ENCODE measurements at regions not wholly inside any gene's neighbourhood (a gene's known extent, or its start where the extent isn't known, plus 50 kb on each side); places are given as distances from the start of the nearest gene placed in this dataset.
"Not testable (repeated sequence)": the region's sequence is repeated elsewhere in the genome, so short reads cannot be mapped to it uniquely, and the experiment has no call there.

DNA sequence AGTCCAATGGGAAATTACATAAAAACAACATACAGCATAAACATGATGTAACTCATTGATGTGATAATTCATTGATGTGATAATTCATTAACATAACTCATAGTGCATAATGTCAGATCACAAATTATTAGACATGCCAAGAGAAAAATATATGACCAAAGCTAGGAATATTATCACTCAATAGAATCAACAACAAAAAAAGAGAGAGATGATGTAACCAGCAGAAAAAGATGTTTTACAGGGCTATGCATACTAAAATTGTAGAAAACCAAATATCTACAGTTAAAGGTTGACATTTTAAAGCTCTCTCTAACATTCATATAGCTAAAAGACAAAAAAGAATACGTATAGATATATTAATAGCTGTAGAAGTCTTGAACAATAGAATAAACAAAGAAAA lies 1067.2 kb upstream of the ADGRB3 start:
- intact Hi-C loops (cut with DNase I), result no loop called here
- no peak for DNase-seq (ENCODE audit: low spot score)

DNA sequence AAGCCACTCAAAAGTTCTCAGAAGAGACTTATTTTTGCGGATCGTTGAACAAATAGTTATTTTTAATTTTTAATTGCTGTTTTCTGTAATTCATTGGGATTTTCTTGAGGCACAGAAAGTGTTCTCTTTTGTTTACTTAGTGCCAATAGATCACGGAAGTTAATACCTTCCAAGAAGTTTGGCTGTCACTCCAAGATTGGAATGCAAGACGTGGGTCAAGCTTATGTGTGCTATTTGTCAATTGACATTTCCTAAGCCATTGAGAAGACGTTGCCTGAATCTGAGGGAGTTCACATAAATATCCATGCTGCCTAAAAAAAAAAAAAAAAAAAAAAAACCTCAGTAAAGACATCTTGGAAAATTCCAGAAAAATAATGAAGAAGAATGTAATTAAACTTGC lies 1071.4 kb upstream of the ADGRB3 start:
- intact Hi-C loops (cut with DNase I), result no loop called here
- no peak for DNase-seq (ENCODE audit: low spot score)

DNA sequence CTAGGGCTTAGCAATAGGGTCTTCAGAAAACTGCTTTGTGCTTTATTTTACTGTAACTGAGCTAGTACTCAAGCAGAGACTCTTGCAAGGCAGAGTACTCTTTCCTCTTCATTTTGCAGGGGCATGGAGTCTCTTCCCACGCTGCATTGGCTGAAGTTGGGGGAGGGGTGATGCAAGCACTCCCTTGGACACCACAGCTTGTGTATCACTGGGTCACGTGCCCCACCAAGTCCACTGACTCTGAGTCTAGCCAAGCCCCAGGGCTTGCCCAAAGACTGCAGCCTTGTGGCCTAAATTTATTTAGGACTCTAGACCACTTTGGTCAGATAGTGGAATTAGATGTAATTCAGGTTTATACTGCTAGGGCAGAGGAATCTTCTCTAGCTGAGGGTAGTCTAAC lies 1075.0 kb upstream of the ADGRB3 start:
- no peak for DNase-seq (ENCODE audit: low spot score)
- intact Hi-C loops (cut with DNase I), result no loop called here

DNA sequence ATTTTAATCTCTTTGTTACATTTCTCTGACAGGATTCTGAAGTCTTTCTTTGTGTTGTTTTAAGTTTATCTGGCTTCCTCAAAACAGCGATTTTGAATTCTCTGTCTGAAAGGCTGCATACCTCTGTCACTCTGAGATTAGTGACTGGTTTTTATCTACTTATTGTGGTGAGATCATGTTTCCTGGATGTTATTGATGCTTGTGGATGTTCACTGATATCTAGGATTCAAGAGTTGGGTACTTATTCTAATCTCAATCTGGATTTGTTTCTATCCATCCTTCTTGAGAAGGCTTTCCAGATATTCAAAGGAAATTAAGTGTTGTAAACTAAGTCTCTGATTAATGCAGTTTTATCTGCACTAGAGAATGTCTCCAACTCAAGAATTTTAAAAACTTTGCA lies 1076.1 kb upstream of the ADGRB3 start:
- intact Hi-C loops (cut with DNase I), result no loop called here
- no peak for DNase-seq (ENCODE audit: low spot score)

DNA sequence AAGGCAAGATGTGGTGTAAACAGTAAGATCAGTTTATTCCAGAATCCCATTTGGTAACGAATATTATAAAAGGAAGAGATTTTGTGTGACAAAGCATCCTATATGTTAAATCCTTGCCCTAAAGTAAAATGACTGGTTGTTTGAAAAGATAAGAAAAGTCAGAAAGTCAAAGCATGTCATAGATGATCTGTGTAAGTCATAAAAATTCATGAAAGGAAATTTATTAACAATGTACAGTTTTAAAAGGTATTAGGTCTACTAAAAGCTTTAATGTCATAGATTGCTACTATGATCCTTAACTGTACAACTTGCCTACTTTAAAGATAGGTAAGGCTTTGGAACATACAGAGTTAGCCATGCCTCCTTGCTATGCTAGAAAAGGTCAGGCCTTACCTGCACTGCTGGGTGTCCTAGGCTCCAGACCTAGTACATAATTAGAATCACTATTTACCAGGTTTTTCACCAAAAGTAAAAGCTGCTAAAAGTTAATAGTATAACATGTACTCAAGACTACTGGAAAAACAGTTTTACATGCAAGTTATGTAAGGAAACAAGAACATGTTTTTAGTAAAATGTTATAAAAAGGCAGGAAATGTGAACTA lies 1090.1 kb upstream of the ADGRB3 start:
- DNase-seq (ENCODE audit: low spot score), result no peak
- intact Hi-C loops (cut with DNase I), result no loop called here

DNA sequence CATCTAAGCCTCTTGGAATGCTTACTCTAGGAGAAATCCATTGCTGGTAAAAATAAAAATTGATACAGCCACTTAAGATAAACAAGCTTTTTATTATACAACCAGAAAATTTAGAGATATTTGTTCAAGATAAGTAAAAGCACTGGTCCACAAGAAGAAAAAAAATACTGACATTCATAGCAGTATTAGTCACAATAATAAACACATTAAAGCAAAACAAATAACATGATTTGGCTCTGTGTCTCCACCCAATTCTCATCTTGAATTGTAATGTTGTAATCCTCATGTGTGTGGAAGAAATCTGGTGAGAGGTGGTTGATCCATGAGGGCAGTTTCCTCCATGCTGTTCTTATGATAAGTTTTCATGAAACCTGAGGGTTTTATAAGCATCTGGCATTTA lies 1093.5 kb upstream of the ADGRB3 start:
- no peak for DNase-seq (ENCODE audit: low spot score)

DNA sequence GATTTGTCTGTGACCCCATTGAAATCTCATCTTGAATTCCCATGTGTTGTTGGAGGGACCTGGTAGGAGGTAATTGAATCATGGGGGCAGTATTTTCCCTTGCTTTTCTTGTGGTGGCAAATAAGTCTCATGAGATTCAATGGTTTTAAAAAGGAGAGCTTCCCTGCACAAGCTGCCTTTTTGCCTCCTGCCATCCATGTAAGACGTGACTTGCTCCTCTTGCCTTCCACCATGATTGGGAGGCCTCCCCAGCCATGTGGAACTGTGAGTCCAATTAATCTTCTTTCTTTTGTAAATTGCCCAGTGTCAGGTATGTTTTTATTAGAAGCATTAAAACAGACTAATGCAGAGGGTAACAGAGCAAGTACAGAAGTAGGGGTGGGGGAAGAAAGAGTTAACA lies 1097.0 kb upstream of the ADGRB3 start:
- intact Hi-C loops (cut with DNase I), result no loop called here
- no peak for DNase-seq (ENCODE audit: low spot score)

More for the DNA sequence above, 1093.5 kb upstream of the ADGRB3 start:
- intact Hi-C loops (cut with DNase I), result no loop called here

DNA sequence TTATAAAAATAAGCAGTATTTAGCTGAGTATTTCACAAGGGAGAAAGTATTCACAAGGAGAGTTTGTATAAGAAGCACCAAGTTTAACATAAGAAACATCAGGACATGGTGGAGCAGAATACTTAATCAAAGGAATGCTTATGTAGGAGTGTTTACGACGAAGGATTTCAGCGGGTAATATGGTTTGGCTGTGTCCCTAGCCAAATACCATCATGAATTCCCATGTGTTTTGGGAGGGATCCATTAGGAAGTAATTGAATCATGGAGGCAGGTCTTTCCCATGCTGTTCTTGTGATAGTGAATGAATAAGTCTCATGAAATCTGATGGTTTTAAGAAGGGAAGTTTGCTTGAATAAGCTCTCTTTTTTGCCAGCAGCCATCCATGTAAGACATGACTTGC lies 1099.1 kb upstream of the ADGRB3 start:
- DNase-seq (ENCODE audit: low spot score), result no peak
- intact Hi-C loops (cut with DNase I), result no loop called here

DNA sequence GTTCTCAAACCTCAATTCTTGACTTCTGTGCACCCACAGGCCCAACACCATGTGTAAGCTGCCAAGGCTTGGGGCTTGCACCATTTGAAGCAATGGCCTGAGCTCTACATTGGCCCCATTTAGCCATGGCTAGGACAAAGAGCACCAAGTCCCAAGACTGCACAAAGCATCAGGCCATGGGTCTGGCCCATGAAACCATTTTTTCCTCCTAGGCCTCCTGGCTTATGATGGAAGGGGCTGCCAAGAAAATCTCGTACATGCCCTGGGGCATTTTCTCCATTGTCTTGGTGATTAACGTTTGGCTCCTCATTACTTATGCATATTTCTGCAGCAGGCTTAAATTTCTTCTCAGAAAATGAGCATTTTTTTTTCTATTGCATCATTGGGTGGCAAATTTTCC lies 1128.7 kb upstream of the ADGRB3 start:
- intact Hi-C loops (cut with DNase I), result no loop called here

DNA sequence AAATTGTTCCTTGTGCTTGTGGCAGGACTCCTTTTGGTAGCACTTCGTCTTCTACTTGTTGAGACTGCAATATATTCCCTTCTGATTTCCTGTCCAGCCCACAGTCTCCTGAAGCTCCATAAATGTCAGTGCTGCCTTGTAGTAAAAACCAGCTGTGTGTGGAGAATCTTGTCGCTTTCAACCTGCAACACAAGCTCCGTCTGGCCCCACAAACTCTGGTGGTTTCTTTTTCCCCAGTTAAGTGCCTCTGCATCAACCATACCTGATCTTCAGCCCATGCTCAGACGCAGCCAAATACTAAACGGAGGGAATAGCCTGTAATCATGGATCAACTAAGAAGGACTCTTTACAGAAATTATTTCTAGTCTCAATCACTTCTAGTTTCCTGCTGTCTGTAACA lies 1133.3 kb upstream of the ADGRB3 start:
- intact Hi-C loops (cut with DNase I), result no loop called here
- no peak for DNase-seq (ENCODE audit: low spot score)

More for the DNA sequence above, 1128.7 kb upstream of the ADGRB3 start:
- peak; percentile 55 for DNase-seq (ENCODE audit: low spot score)

DNA sequence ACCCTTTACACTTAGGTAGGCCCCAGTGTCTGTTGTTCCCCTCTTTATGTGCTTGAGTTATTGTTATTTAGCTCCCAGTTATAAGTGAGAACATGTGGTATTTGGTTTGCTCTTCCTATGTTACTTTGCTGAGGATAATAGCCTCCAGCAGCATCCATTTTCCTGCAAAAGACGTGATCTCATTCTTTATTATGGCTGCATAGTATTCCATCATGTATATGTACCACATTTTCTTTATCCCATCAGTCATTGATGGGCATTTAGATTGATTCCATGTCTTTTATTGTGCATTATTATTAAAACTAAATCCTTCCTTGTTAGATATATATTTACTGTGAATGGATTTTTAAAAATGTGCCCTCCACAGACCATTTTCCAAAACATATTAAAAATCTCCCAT lies 1137.3 kb upstream of the ADGRB3 start:
- DNase-seq (ENCODE audit: low spot score), result no peak
- intact Hi-C loops (cut with DNase I), result no loop called here

DNA sequence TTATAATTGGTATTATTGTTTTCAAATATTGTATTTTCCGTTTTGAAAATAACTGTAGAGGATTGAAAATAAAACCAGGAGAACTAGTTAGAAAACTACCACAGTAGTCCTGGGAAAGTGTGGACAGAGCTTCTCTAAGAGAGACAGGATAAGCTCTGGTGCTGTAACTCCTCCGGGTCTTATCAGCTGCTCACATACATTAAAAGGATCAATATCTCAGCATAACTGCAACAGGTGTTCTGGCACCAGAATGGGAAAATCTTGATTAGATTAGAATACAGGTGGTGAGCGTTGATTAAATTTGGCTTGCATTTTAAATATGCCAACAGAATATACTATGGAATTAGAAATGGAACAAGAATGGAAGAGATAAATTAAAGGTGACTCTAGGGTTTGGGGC lies 1138.9 kb upstream of the ADGRB3 start:
- intact Hi-C loops (cut with DNase I), result no loop called here
- no peak for DNase-seq (ENCODE audit: low spot score)

DNA sequence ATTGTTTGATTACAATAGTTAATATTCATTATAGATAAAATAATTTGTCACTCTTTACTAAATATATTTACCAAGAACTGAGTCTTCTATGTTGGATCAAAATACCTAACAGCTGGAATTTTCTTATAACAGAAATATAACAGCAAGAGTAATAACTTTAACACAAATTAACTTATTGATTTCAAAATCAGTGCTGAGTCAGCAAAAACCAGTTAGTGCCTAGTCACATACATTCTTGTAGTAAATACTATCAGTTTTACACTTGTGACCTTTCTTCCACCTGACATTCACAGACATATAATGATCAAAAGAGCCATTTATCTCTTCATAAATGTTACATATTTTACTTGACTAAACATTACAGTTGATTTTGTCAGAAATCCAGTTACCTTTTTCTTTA lies 1141.4 kb upstream of the ADGRB3 start:
- intact Hi-C loops (cut with DNase I), result no loop called here
- DNase-seq (ENCODE audit: low spot score), result no peak

DNA sequence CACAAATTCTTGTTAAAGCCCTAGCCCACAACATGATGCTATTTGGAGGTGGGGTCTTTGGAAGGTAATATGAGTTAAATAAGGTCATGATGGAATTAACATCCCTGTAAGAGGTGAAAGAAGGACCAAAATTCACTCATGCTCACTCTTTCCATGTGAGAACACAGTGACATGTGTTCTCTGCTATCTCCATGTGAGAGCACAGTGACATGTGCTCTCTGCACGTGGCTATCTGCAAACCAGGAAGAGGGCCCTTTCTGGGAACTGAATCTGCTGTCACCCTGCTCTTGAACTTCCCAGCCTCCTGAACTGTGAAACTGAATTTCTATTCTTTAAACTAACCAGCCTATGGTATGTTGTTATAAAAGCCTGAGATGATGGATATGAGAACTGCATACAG lies 1159.4 kb upstream of the ADGRB3 start:
- no peak for DNase-seq (ENCODE audit: low spot score)
- intact Hi-C loops (cut with DNase I), result no loop called here

DNA sequence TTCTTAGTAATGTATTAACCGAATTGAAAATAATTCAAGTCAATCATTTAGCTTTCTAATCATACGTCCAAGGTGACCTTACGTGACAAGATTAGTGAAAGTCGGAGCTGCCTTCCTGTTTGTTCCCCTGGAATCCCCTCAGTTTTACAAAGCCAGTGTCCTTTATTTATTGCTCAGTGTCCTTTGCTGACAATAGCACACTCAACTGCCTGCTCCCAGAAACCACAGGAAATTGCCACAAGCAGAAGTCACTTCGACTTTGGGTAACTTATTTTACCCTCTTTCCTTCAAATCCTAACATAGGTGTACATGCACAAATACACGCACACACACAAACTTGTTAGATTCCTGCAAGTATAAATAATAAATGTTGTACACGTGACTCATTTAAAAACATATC lies 1167.7 kb upstream of the ADGRB3 start:
- DNase-seq (ENCODE audit: low spot score), result no peak
- intact Hi-C loops (cut with DNase I), result no loop called here

DNA sequence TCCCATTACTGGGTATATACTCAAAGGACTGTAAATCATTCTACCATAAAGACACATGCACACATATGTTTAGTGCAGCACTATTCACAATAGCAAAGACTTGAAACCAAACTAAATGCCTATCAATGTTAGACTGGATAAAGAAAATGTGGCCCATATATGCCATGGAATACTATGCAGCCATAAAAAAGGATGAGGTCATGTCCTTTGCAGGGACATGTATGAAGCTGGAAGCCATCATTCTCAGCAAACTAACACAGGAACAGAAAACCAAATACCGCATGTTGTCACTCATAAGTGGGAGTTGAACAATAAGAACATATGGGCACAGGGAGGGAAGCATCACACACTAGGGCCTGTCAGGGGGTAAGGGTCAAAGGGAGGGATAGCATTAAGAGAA lies 1172.4 kb upstream of the ADGRB3 start:
- intact Hi-C loops (cut with DNase I); DNase-seq (ENCODE audit: low spot score): not testable (repeated sequence)

DNA sequence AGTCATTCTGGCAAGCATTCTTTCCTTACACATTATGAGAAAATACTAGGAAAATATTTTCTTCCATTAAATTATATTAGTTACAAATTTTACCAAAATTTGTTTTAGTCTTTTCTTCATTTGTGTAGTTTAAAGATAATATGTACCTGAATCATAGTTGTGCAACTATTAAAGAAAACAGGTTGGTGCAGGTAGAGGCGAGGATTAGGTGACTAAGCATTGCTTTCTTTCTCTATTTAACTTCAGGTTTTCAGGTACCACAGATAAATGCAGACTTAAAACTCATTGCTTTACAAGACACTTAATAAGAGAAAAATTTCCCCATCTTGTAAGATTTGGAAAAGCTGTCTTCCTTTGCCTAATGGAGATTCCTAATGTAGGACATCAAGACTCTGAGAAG lies 1175.5 kb upstream of the ADGRB3 start:
- intact Hi-C loops (cut with DNase I), result loop anchor here in 1 of 2 donors (5.0 kb wide), 1 partner anchor 1747 kb away; no protein-coding TSS in a partner anchor
- DNase-seq (ENCODE audit: low spot score), result no peak

DNA sequence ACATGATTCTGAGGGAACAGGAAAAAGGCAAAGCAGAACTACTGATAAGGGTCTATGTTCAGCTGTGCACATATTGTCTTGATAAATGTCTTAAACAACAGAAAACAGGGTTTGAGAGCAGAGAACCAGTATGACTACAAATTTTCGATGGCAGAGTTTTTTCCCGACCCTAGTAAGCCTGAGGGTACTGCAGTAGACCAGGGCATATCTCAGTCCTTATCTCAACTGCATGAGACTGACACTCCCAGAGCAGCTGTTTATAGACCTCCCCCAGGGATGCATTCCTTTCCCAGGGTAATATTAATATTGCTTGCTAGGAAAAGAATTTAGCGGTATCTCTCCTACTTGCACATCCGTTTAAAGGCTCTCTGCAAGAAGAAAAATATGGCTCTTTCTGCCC lies 1176.8 kb upstream of the ADGRB3 start:
- intact Hi-C loops (cut with DNase I), result loop anchor here in 1 of 2 donors (5.0 kb wide), 1 partner anchor 1746 kb away; no protein-coding TSS in a partner anchor
- DNase-seq (ENCODE audit: low spot score), result no peak

DNA sequence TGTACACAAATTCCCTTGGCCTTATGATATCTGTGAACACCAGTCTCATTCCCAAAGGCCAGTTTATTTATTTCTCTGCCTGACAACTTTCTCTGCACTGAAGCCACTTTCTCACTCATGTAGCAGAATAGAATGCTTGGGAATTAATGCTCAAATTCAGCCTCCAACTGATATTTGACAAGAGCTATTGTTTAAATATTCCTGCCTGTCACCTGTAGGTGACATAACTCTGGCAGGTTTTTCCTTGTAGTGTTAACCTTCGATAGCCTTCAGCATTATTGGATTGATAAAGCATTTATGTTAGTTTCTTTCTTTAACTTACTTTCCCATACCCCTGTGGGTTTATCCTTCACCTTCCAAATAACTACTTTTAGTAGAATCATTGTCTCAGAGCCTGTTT lies 1183.2 kb upstream of the ADGRB3 start:
- intact Hi-C loops (cut with DNase I), result no loop called here
- DNase-seq (ENCODE audit: low spot score), result no peak

DNA sequence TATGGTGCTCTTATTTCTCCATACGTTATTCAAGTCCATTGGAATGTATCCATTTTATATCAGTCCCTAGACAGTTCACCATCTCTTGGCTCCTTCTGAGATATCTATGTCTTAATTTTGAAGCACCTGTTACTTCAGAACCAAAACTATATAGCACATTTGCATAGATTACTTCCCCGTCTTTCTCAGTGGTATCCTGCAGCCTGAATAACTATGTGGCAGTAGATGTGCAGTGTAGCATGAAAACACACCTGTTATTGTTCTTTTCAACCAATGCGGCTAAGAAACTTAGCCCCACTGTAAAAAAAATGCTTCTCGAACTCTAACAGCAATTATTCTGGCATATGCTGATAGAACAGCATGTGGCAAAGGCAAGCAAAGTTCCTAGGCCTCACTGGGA lies 1184.4 kb upstream of the ADGRB3 start:
- intact Hi-C loops (cut with DNase I), result no loop called here
- no peak for DNase-seq (ENCODE audit: low spot score)

DNA sequence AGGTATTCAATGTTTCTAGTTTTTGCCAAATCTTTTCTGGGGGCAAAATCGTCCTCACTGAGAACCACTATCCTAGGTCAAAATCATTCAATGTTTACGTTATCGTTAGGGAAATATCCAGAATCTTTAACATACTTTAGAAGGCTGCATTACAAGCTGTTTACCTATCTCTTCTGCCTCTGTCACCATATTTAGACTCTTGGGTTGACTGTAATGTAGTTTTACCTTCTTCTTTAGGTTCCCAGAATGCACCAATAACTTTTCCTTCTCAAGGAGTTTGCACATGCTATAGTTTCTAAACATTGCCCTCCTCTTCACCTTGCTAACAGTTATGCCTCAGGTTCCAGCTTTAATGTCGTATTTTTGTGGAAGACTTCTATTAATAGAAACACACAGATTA lies 1185.5 kb upstream of the ADGRB3 start:
- DNase-seq (ENCODE audit: low spot score), result no peak
- intact Hi-C loops (cut with DNase I), result no loop called here

DNA sequence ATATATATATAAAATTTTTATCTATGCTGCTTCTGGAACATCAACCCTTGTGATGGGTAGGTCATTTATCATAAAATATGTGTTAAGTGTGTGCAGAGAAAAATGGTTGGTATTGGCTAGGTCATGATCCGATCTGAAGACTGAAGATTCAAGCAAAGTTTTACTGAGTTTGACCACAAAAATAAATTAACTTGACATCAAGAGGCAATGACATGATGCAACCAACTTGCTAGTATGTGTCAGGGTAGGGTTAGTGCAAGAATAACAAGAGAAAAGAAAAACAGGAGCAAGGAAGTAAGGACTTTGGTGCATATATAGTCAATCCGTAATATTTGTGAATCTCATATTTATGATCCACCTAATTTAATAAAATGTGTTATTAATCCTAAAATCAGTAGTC lies 1202.0 kb upstream of the ADGRB3 start:
- DNase-seq (ENCODE audit: low spot score), result no peak
- intact Hi-C loops (cut with DNase I), result no loop called here
